Smooth muscle cell (in vitro differentiated cells): ENCODE measurements at regions not wholly inside any gene's neighbourhood (a gene's known extent, or its start where the extent isn't known, plus 50 kb on each side); places are given as distances from the start of the nearest gene placed in this dataset.
A peak's percentile ranks its signal among the peaks of the same experiment; 100 is the strongest.

ENCODE experiments used
- DNase-seq: peaks from one replicate; lab custom pipeline; 2025; ENCODE audit not compliant: unreplicated experiment; lab: John Stamatoyannopoulos, UW
- H2AFZ ChIP-seq: fragments of 200-600 bp; sonication (generic); 2 replicates; pipeline ENCODE4 v1.6.0; 2016; ENCODE audit warnings: antibody characterized with exemption, low read depth, mild to moderate bottlenecking
- H3F3A ChIP-seq: fragments of 200-600 bp; sonication (generic); 2 replicates; pipeline ENCODE4 v1.6.0; 2017; ENCODE audit warnings: antibody characterized with exemption, low read depth
- H3K27ac ChIP-seq: fragments of 200-600 bp; sonication (generic); 2 replicates; pipeline ENCODE4 v1.5.1; 2016; ENCODE audit warnings: low read depth, mild to moderate bottlenecking
- H3K27me3 ChIP-seq: fragments of 200-600 bp; sonication (generic); 2 replicates; pipeline ENCODE4 v1.6.1; 2016; ENCODE audit warnings: low read depth, mild to moderate bottlenecking
- H3K36me3 ChIP-seq: fragments of 200-600 bp; sonication (generic); 2 replicates; pipeline ENCODE4 v1.5.1; 2016; ENCODE audit warnings: low read depth
- H3K4me1 ChIP-seq: fragments of 200-600 bp; sonication (generic); 2 replicates; pipeline ENCODE4 v1.5.1; 2016; ENCODE audit warnings: low read depth
- H3K4me2 ChIP-seq: fragments of 200-600 bp; sonication (generic); 2 replicates; pipeline ENCODE4 v1.6.0; 2016; ENCODE audit warnings: mild to moderate bottlenecking
- H3K4me3 ChIP-seq: fragments of 200-600 bp; sonication (generic); 2 replicates; pipeline ENCODE4 v1.5.1; 2016; ENCODE audit warnings: mild to moderate bottlenecking
- H3K79me2 ChIP-seq: fragments of 200-600 bp; sonication (generic); 2 replicates; pipeline ENCODE4 v1.6.0; 2016; ENCODE audit warnings: low read depth, mild to moderate bottlenecking
- H3K9ac ChIP-seq: fragments of 200-600 bp; sonication (generic); 2 replicates; pipeline ENCODE4 v1.6.0; 2016; ENCODE audit warnings: low read depth
- H3K9me3 ChIP-seq: fragments of 200-600 bp; sonication (generic); replicated peaks from 2 replicates; pipeline ENCODE4 v1.5.1; 2016; ENCODE audit warnings: low read depth
- H4K20me1 ChIP-seq: fragments of 200-600 bp; sonication (generic); 2 replicates; pipeline ENCODE4 v1.6.0; 2016; ENCODE audit warnings: low read depth
- WGBS: methylation state at CpG from one replicate; pipeline ENCODE4 v1.1.7; 2016; ENCODE audit warnings: low lambda C conversion rate; 5-methylcytosine and 5-hydroxymethylcytosine counted together
- TF ChIP-seq, protein P1 (sequence below): fragments of 200-600 bp; sonication (generic); IDR thresholded peaks from 2 replicates; pipeline ENCODE4 v1.5.1; 2017; ENCODE audit warnings: borderline replicate concordance, mild to moderate bottlenecking, antibody characterized with exemption; ENCODE audit not compliant: insufficient read depth, poor library complexity, severe bottlenecking

GRCh38 chr10:60564475-60564874, 174.8 kb upstream of the ANK3 start:
- WGBS: 94% methylated on average over 3 of the region's 3 CpGs
- Histone ChIP-seq H3K27me3 (no peaks in the 10 kb centered on the region), H3K9me3 (peaks cover 8% of the 10 kb centered on the region), H3F3A (no peaks in the 10 kb centered on the region), H3K79me2 (no peaks in the 10 kb centered on the region), H3K9ac (no peak overlapping the region), H3K36me3 (no peaks in the 10 kb centered on the region), H3K4me3 (no peak overlapping the region), H2AFZ (no peak overlapping the region), H4K20me1 (no peaks in the 10 kb centered on the region), H3K4me2 (no peak overlapping the region), H3K27ac (no peak overlapping the region), H3K4me1 (no peaks in the 10 kb centered on the region)
- DNase-seq: no peak
- TF ChIP-seq, protein P1, sequence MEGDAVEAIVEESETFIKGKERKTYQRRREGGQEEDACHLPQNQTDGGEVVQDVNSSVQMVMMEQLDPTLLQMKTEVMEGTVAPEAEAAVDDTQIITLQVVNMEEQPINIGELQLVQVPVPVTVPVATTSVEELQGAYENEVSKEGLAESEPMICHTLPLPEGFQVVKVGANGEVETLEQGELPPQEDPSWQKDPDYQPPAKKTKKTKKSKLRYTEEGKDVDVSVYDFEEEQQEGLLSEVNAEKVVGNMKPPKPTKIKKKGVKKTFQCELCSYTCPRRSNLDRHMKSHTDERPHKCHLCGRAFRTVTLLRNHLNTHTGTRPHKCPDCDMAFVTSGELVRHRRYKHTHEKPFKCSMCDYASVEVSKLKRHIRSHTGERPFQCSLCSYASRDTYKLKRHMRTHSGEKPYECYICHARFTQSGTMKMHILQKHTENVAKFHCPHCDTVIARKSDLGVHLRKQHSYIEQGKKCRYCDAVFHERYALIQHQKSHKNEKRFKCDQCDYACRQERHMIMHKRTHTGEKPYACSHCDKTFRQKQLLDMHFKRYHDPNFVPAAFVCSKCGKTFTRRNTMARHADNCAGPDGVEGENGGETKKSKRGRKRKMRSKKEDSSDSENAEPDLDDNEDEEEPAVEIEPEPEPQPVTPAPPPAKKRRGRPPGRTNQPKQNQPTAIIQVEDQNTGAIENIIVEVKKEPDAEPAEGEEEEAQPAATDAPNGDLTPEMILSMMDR: no peak

GRCh38 chr10:60560451-60560850, 170.8 kb upstream of the ANK3 start:
- H2AFZ ChIP-seq: no peak overlapping the region
- no peaks in the 10 kb centered on the region for H3F3A ChIP-seq
- H4K20me1 ChIP-seq: no peaks in the 10 kb centered on the region
- H3K4me1 ChIP-seq: no peaks in the 10 kb centered on the region
- no peaks in the 10 kb centered on the region for H3K27me3 ChIP-seq
- no peak for DNase-seq
- no peaks in the 10 kb centered on the region for H3K9me3 ChIP-seq
- no peak overlapping the region for H3K4me2 ChIP-seq
- H3K9ac ChIP-seq: no peak overlapping the region
- no peak overlapping the region for H3K27ac ChIP-seq
- no peak overlapping the region for H3K4me3 ChIP-seq
- H3K36me3 ChIP-seq: no peaks in the 10 kb centered on the region
- H3K79me2 ChIP-seq: no peaks in the 10 kb centered on the region
- 87% methylated on average over 2 of the region's 2 CpGs for WGBS
- TF ChIP-seq, protein P1: no peak

DNA sequence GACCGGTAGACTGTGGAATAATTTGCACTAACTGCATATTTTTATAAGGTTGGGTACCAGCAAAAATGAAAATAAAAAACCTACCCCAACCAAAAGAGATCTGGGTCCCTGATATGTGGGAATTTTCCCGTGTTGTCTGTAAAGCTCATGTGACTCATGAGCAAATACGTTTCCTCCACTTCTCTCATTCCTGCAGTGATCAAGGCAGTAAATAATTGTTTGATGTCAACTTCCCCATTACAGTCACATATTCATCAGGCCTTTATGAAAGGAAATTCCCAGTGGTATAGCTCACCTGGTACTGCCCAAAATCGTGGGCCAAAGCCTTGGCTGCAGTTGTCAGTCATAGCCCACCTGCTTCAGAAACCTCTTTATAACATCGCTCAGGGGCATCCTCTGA, 166.0 kb upstream of the ANK3 start:
- H3F3A ChIP-seq: no peaks in the 10 kb centered on the region
- no peaks in the 10 kb centered on the region for H3K79me2 ChIP-seq
- no peak overlapping the region for H2AFZ ChIP-seq
- no peak for DNase-seq
- no peaks in the 10 kb centered on the region for H3K4me1 ChIP-seq
- no peak overlapping the region for H3K27ac ChIP-seq
- H4K20me1 ChIP-seq: no peaks in the 10 kb centered on the region
- TF ChIP-seq, protein P1: no peak
- H3K36me3 ChIP-seq: no peaks in the 10 kb centered on the region
- H3K27me3 ChIP-seq: no peaks in the 10 kb centered on the region
- H3K4me3 ChIP-seq: no peak overlapping the region
- H3K9ac ChIP-seq: no peak overlapping the region
- H3K4me2 ChIP-seq: no peak overlapping the region
- 90% methylated on average over 5 of the region's 5 CpGs for WGBS
- no peaks in the 10 kb centered on the region for H3K9me3 ChIP-seq

DNA sequence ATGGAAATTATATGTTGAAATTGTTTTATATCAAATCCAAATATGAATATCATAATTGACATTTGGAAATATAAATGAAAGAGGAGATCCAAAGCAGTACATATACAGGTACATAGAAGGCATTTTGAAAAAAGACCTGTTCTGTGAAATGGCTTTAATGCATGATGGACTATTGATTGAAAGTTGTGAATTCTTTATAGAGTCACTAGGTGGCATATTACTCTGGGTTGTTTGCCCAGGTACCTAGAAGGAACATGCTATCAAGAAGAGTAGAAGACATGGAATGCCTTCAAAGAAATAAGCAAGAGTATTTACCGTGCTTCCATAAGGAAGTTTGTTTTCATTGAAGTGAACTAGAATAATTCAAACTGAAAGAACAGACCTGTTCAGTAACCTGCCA, 160.0 kb upstream of the ANK3 start:
- Histone ChIP-seq H3K27me3 (no peaks in the 10 kb centered on the region), H3K4me1 (no peaks in the 10 kb centered on the region), H3K27ac (no peak overlapping the region), H3K9me3 (no peaks in the 10 kb centered on the region), H3K36me3 (no peaks in the 10 kb centered on the region), H3F3A (no peaks in the 10 kb centered on the region), H3K4me3 (no peak overlapping the region), H4K20me1 (peaks cover 10% of the 10 kb centered on the region), H3K4me2 (no peak overlapping the region), H3K9ac (no peak overlapping the region), H2AFZ (no peak overlapping the region), H3K79me2 (no peaks in the 10 kb centered on the region)
- no peak for DNase-seq
- TF ChIP-seq, protein P1: peak; percentile 17
- 69% methylated on average over 1 of the region's 1 CpG for WGBS
